Lower lobe of right lung (tissue), 2 donors: ENCODE measurements at regions not wholly inside any gene's neighbourhood (a gene's known extent, or its start where the extent isn't known, plus 50 kb on each side); places are given as distances from the start of the nearest gene placed in this dataset.

Source experiments
- ATAC-seq, 2 donors: fragments of 200-7000 bp; cut with Tn5 transposase; one replicate each; pipeline ENCODE4 v1.9.1; 2020 to 2022; ENCODE audit warnings: mild to moderate bottlenecking in 2 of 2, moderate library complexity in 2 of 2
- DNase-seq: peaks from one replicate; pipeline ENCODE4 v3.0.0-alpha.2; 2020
- H3K27ac ChIP-seq: fragments of 200-600 bp; one replicate; pipeline ENCODE4 v1.8.0; 2022
- H3K27me3 ChIP-seq: fragments of 200-600 bp; one replicate; pipeline ENCODE4 v1.8.0; 2022; ENCODE audit warnings: low read depth
- H3K36me3 ChIP-seq: fragments of 200-600 bp; one replicate; pipeline ENCODE4 v1.8.0; 2022; ENCODE audit warnings: mild to moderate bottlenecking
- H3K4me1 ChIP-seq: fragments of 200-600 bp; one replicate; pipeline ENCODE4 v1.8.0; 2022
- H3K4me3 ChIP-seq: fragments of 200-600 bp; one replicate; pipeline ENCODE4 v1.8.0; 2022; ENCODE audit warnings: mild to moderate bottlenecking
- H3K9me3 ChIP-seq: fragments of 200-600 bp; one replicate; pipeline ENCODE4 v1.8.0; 2022
- intact Hi-C: fragments of 100-400 bp; cut with DNase I; formaldehyde crosslinking; loops from one replicate; pipeline ENCODE4 v1.11.0; 2022
- TF ChIP-seq, protein P1 (sequence below): fragments of 200-600 bp; IDR thresholded peaks from one replicate; pipeline ENCODE4 v1.8.0; 2022; ENCODE audit warnings: antibody characterized with exemption, mild to moderate bottlenecking
- donor health status: DM: no; HTN: yes; CAD: no; lungs with severe emphysema.

DNA sequence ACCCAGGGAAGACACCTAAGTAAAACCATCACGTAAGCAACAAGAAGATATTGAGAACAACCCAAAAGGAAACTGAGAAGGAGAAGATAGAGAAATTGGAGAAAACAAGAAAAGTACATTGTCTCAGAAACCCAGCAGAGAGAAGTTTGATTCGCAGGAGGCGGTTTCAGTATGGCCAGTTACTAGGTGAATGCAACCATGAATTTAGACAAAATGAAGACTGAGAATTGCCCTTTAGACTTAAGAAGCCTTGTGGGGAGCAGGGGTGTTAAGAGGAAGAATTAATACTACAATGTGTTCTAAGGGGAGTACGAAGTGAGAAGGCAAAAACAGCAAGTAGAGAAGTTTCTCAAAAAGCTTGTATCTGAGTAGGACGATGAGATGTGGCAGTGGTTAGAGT lies 229.3 kb upstream of the NEIL3 start:
- Histone ChIP-seq H3K4me3 (no peak overlapping the region), H3K27me3 (no peaks in the 10 kb centered on the region), H3K4me1 (no peaks in the 10 kb centered on the region), H3K9me3 (no peaks in the 10 kb centered on the region), H3K36me3 (no peaks in the 10 kb centered on the region), H3K27ac (no peak overlapping the region)
- DNase-seq (no peak), ATAC-seq (no peak)
- intact Hi-C loops, result no loop called here
- TF ChIP-seq, protein P1, sequence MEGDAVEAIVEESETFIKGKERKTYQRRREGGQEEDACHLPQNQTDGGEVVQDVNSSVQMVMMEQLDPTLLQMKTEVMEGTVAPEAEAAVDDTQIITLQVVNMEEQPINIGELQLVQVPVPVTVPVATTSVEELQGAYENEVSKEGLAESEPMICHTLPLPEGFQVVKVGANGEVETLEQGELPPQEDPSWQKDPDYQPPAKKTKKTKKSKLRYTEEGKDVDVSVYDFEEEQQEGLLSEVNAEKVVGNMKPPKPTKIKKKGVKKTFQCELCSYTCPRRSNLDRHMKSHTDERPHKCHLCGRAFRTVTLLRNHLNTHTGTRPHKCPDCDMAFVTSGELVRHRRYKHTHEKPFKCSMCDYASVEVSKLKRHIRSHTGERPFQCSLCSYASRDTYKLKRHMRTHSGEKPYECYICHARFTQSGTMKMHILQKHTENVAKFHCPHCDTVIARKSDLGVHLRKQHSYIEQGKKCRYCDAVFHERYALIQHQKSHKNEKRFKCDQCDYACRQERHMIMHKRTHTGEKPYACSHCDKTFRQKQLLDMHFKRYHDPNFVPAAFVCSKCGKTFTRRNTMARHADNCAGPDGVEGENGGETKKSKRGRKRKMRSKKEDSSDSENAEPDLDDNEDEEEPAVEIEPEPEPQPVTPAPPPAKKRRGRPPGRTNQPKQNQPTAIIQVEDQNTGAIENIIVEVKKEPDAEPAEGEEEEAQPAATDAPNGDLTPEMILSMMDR, result no peak

DNA sequence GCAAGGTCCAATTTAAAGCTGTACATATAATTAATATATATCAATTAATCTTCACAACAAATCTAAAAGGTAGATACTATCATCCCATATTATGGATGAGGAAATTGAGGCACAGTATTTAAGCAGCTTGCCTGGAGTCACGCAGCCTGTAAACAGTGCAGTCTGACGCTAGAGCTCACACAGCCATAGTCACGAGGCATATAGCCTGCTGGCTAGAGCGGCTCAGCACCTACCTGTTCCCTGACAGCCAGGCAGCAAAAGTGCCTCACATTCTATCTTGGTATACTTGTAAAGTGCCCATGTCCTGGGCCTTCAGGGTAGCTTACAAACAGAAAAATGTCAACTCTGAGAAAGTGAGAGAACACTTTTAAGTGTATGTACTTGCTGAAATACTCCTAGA lies 222.6 kb upstream of the NEIL3 start:
- Histone ChIP-seq H3K9me3 (no peaks in the 10 kb centered on the region), H3K27me3 (no peaks in the 10 kb centered on the region), H3K27ac (no peak overlapping the region), H3K4me1 (no peaks in the 10 kb centered on the region), H3K4me3 (no peak overlapping the region), H3K36me3 (no peaks in the 10 kb centered on the region)
- DNase-seq, result no peak
- intact Hi-C loops, result no loop called here
- TF ChIP-seq, protein P1, result no peak
- no peak for ATAC-seq

GRCh38 chr4:177087499-177087898 lies 222.2 kb upstream of the NEIL3 start:
- intact Hi-C loops, result no loop called here
- Histone ChIP-seq H3K27me3 (no peaks in the 10 kb centered on the region), H3K27ac (no peak overlapping the region), H3K36me3 (no peaks in the 10 kb centered on the region), H3K4me1 (no peaks in the 10 kb centered on the region), H3K9me3 (no peaks in the 10 kb centered on the region), H3K4me3 (no peak overlapping the region)
- no peak for DNase-seq
- TF ChIP-seq, protein P1, result no peak
- ATAC-seq, result no peak

- no peak for DNase-seq
- Histone ChIP-seq H3K9me3 (no peaks in the 10 kb centered on the region), H3K27me3 (no peaks in the 10 kb centered on the region), H3K36me3 (no peaks in the 10 kb centered on the region), H3K4me1 (no peaks in the 10 kb centered on the region), H3K27ac (no peak overlapping the region), H3K4me3 (no peak overlapping the region)
- TF ChIP-seq, protein P1, result no peak
- no peak for ATAC-seq
- intact Hi-C loops, result no loop called here
These were observed 218.2 kb upstream of the NEIL3 start for GRCh38 chr4:177091515-177091914.

DNA sequence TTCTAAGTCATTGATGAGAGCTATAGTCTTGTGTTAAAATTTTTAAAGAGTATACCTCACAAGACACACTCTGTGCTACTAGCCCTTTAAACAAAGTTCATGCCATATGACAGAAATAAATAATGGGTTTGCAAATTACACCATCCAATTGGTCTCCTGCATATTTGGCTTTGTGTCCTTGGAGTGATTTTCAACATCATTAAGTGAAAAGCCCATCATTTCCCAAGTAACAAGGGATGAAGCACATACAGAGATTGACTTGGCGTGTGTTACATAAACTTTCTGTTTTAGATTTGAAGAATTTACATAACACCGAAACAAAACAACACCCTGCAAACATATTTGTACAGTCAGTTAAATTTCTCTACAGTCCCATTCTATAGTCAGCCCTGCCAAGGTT lies 216.9 kb upstream of the NEIL3 start:
- Histone ChIP-seq H3K9me3 (no peaks in the 10 kb centered on the region), H3K27me3 (no peaks in the 10 kb centered on the region), H3K27ac (no peak overlapping the region), H3K36me3 (no peaks in the 10 kb centered on the region), H3K4me3 (no peak overlapping the region), H3K4me1 (no peaks in the 10 kb centered on the region)
- TF ChIP-seq, protein P1, result no peak
- ATAC-seq (no peak), DNase-seq (no peak)
- intact Hi-C loops, result no loop called here

DNA sequence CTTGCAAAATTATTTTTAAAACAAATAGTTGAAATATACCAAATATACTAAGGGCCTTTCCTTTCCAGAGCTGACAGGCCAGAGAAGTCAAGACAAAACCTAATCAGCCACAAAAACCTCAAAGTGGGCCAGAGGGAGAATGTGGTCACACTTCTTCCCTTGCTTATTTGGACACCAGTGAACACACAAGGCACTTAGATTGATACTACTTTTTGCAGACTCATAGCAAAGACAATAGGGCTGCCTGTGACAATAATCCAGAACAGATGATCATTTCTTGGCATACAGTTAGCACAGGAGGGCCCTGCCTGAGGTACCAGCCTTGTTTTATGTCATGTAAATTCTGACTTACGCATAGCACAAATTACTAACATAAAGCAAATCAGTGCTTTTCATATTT lies 215.7 kb upstream of the NEIL3 start:
- H3K27me3 ChIP-seq, result no peaks in the 10 kb centered on the region
- ATAC-seq (no peak), DNase-seq (no peak)
- TF ChIP-seq, protein P1, result no peak
- no peak overlapping the region for H3K4me3 ChIP-seq
- H3K27ac ChIP-seq, result no peak overlapping the region
- H3K36me3 ChIP-seq, result no peaks in the 10 kb centered on the region
- intact Hi-C loops, result no loop called here
- H3K4me1 ChIP-seq, result no peaks in the 10 kb centered on the region
- H3K9me3 ChIP-seq, result no peaks in the 10 kb centered on the region
